ENCODE measurements at regions not wholly inside any gene's neighbourhood (a gene's known extent, or its start where the extent isn't known, plus 50 kb on each side); places are given as distances from the start of the nearest gene placed in this dataset.

- no peaks in the 10 kb centered on the region for H3K9me3 ChIP-seq (ENCODE audit: insufficient read depth, low read length)
- no peaks in the 10 kb centered on the region for H3K4me1 ChIP-seq (ENCODE audit: insufficient read depth, insufficient read length)
- H3K9ac ChIP-seq (ENCODE audit: insufficient read length, low read depth): no peak overlapping the region
- no peak for DNase-seq (ENCODE audit: low read depth, low spot score)
- no peak overlapping the region for H3K4me3 ChIP-seq (ENCODE audit: insufficient read length, low read depth)
- TF ChIP-seq YY1 (IDR thresholded peaks at IDR 0.05; ENCODE audit: insufficient read depth, insufficient read length): no peak
- no peaks in the 10 kb centered on the region for H3K36me3 ChIP-seq (ENCODE audit: insufficient read depth, insufficient read length, low read length)
- H3K27me3 ChIP-seq (ENCODE audit: insufficient read depth, insufficient read length): no peaks in the 10 kb centered on the region
Measured at GRCh38 chr20:47936612-47937011, 151.3 kb upstream of the SULF2 start.

- Histone ChIP-seq H3K4me3 (ENCODE audit: insufficient read length, low read depth) (no peak overlapping the region), H3K4me1 (ENCODE audit: insufficient read depth, insufficient read length) (no peaks in the 10 kb centered on the region), H3K36me3 (ENCODE audit: insufficient read depth, insufficient read length, low read length) (no peaks in the 10 kb centered on the region), H3K27me3 (ENCODE audit: insufficient read depth, insufficient read length) (no peaks in the 10 kb centered on the region), H3K9me3 (ENCODE audit: insufficient read depth, low read length) (no peaks in the 10 kb centered on the region), H3K9ac (ENCODE audit: insufficient read length, low read depth) (no peak overlapping the region)
- TF ChIP-seq ZNF274 (IDR thresholded peaks at IDR 0.05; ENCODE audit: low read depth, low read length): no peak
- TF ChIP-seq YY1 (IDR thresholded peaks at IDR 0.05; ENCODE audit: insufficient read depth, insufficient read length): no peak
- TF ChIP-seq SUZ12 (IDR thresholded peaks at IDR 0.05; ENCODE audit: extremely low read depth, insufficient read depth, insufficient read length): no peak
- no peak for DNase-seq (ENCODE audit: low read depth, low spot score)
Measured at GRCh38 chr20:47934761-47935160, 149.5 kb upstream of the SULF2 start.

GRCh38 chr20:47931443-47931842 is 146.2 kb upstream of the SULF2 start:
- no peak overlapping the region for H3K9ac ChIP-seq (ENCODE audit: insufficient read length, low read depth)
- no peaks in the 10 kb centered on the region for H3K4me1 ChIP-seq (ENCODE audit: insufficient read depth, insufficient read length)
- H3K27me3 ChIP-seq (ENCODE audit: insufficient read depth, insufficient read length): no peaks in the 10 kb centered on the region
- peaks cover 9% of the 10 kb centered on the region; the same call in 1 of the 2 replicates for H3K9me3 ChIP-seq (ENCODE audit: insufficient read depth, low read length)
- no peak for DNase-seq (ENCODE audit: low read depth, low spot score)
- no peak overlapping the region for H3K4me3 ChIP-seq (ENCODE audit: insufficient read length, low read depth)
- no peak for TF ChIP-seq SUZ12 (IDR thresholded peaks at IDR 0.05; ENCODE audit: extremely low read depth, insufficient read depth, insufficient read length)
- TF ChIP-seq ZNF274 (IDR thresholded peaks at IDR 0.05; ENCODE audit: low read depth, low read length): no peak
- no peak for TF ChIP-seq YY1 (IDR thresholded peaks at IDR 0.05; ENCODE audit: insufficient read depth, insufficient read length)
- H3K36me3 ChIP-seq (ENCODE audit: insufficient read depth, insufficient read length, low read length): no peaks in the 10 kb centered on the region

GRCh38 chr20:47931002-47931401 is 145.7 kb upstream of the SULF2 start:
- no peak for DNase-seq (ENCODE audit: low read depth, low spot score)
- no peaks in the 10 kb centered on the region for H3K27me3 ChIP-seq (ENCODE audit: insufficient read depth, insufficient read length)

GRCh38 chr20:47929368-47930115 is 144.3 kb upstream of the SULF2 start:
- peaks cover 9% of the 10 kb centered on the region; the same call in 1 of the 2 replicates for H3K9me3 ChIP-seq (ENCODE audit: insufficient read depth, low read length)
- TF ChIP-seq SUZ12 (IDR thresholded peaks at IDR 0.05; ENCODE audit: extremely low read depth, insufficient read depth, insufficient read length) (no peak), ZNF274 (IDR thresholded peaks at IDR 0.05; ENCODE audit: low read depth, low read length) (no peak), YY1 (IDR thresholded peaks at IDR 0.05; ENCODE audit: insufficient read depth, insufficient read length) (no peak)
- no peaks in the 10 kb centered on the region for H3K4me1 ChIP-seq (ENCODE audit: insufficient read depth, insufficient read length)
- no peak overlapping the region for H3K4me3 ChIP-seq (ENCODE audit: insufficient read length, low read depth)
- H3K27me3 ChIP-seq (ENCODE audit: insufficient read depth, insufficient read length): no peaks in the 10 kb centered on the region
- no peak overlapping the region for H3K9ac ChIP-seq (ENCODE audit: insufficient read length, low read depth)
- DNase-seq (ENCODE audit: low read depth, low spot score): no peak
- H3K36me3 ChIP-seq (ENCODE audit: insufficient read depth, insufficient read length, low read length): no peaks in the 10 kb centered on the region

More at GRCh38 chr20:47931002-47931401, 145.7 kb upstream of the SULF2 start:
- Histone ChIP-seq H3K4me1 (ENCODE audit: insufficient read depth, insufficient read length) (no peaks in the 10 kb centered on the region), H3K9ac (ENCODE audit: insufficient read length, low read depth) (no peak overlapping the region), H3K4me3 (ENCODE audit: insufficient read length, low read depth) (no peak overlapping the region), H3K9me3 (ENCODE audit: insufficient read depth, low read length) (peaks cover 9% of the 10 kb centered on the region; the same call in 1 of the 2 replicates), H3K36me3 (ENCODE audit: insufficient read depth, insufficient read length, low read length) (no peaks in the 10 kb centered on the region)
- TF ChIP-seq ZNF274 (IDR thresholded peaks at IDR 0.05; ENCODE audit: low read depth, low read length) (no peak), SUZ12 (IDR thresholded peaks at IDR 0.05; ENCODE audit: extremely low read depth, insufficient read depth, insufficient read length) (no peak), YY1 (IDR thresholded peaks at IDR 0.05; ENCODE audit: insufficient read depth, insufficient read length) (no peak)

- TF ChIP-seq YY1 (IDR thresholded peaks at IDR 0.05; ENCODE audit: insufficient read depth, insufficient read length): no peak
- TF ChIP-seq ZNF274 (IDR thresholded peaks at IDR 0.05; ENCODE audit: low read depth, low read length): no peak
- no peak for TF ChIP-seq SUZ12 (IDR thresholded peaks at IDR 0.05; ENCODE audit: extremely low read depth, insufficient read depth, insufficient read length)
Measured at GRCh38 chr20:47927944-47928343, 142.7 kb upstream of the SULF2 start.

GRCh38 chr20:47927385-47927851 is 142.1 kb upstream of the SULF2 start:
- TF ChIP-seq YY1 (IDR thresholded peaks at IDR 0.05; ENCODE audit: insufficient read depth, insufficient read length) (no peak), SUZ12 (IDR thresholded peaks at IDR 0.05; ENCODE audit: extremely low read depth, insufficient read depth, insufficient read length) (no peak), ZNF274 (IDR thresholded peaks at IDR 0.05; ENCODE audit: low read depth, low read length) (no peak)
- no peak overlapping the region for H3K9ac ChIP-seq (ENCODE audit: insufficient read length, low read depth)
- no peak for DNase-seq (ENCODE audit: low read depth, low spot score)
- peaks cover 9% of the 10 kb centered on the region; the same call in 1 of the 2 replicates for H3K9me3 ChIP-seq (ENCODE audit: insufficient read depth, low read length)
- H3K36me3 ChIP-seq (ENCODE audit: insufficient read depth, insufficient read length, low read length): no peaks in the 10 kb centered on the region
- no peak overlapping the region for H3K4me3 ChIP-seq (ENCODE audit: insufficient read length, low read depth)
- H3K4me1 ChIP-seq (ENCODE audit: insufficient read depth, insufficient read length): no peaks in the 10 kb centered on the region
- H3K27me3 ChIP-seq (ENCODE audit: insufficient read depth, insufficient read length): no peaks in the 10 kb centered on the region

More at GRCh38 chr20:47927944-47928343, 142.7 kb upstream of the SULF2 start:
- no peaks in the 10 kb centered on the region for H3K27me3 ChIP-seq (ENCODE audit: insufficient read depth, insufficient read length)
- H3K36me3 ChIP-seq (ENCODE audit: insufficient read depth, insufficient read length, low read length): no peaks in the 10 kb centered on the region
- no peaks in the 10 kb centered on the region for H3K4me1 ChIP-seq (ENCODE audit: insufficient read depth, insufficient read length)
- DNase-seq (ENCODE audit: low read depth, low spot score): no peak
- peaks cover 9% of the 10 kb centered on the region; the same call in 1 of the 2 replicates for H3K9me3 ChIP-seq (ENCODE audit: insufficient read depth, low read length)
- no peak overlapping the region for H3K9ac ChIP-seq (ENCODE audit: insufficient read length, low read depth)
- no peak overlapping the region for H3K4me3 ChIP-seq (ENCODE audit: insufficient read length, low read depth)
